ENCODE measurements at regions not wholly inside any gene's neighbourhood (a gene's known extent, or its start where the extent isn't known, plus 50 kb on each side); places are given as distances from the start of the nearest gene placed in this dataset.

DNA sequence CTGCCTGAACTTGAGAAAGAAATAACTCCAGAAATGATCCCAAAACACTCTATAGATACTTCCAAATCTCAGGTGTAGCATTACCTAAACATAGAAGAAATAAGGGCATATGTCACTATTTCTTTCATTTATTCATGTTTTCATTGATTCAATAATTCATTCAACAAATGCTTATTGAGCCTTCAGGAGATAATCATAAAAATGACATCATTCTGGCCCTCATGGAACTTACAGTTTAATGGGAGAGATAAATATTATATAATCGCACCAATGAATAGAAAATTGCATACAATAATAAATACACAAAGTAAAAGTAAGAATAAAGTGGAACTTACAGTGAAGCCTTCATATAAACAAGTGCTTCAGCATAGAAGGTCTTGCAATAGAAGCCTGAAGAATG lies 58.1 kb upstream of the NR2F2 start:
- no peak for DNase-seq

DNA sequence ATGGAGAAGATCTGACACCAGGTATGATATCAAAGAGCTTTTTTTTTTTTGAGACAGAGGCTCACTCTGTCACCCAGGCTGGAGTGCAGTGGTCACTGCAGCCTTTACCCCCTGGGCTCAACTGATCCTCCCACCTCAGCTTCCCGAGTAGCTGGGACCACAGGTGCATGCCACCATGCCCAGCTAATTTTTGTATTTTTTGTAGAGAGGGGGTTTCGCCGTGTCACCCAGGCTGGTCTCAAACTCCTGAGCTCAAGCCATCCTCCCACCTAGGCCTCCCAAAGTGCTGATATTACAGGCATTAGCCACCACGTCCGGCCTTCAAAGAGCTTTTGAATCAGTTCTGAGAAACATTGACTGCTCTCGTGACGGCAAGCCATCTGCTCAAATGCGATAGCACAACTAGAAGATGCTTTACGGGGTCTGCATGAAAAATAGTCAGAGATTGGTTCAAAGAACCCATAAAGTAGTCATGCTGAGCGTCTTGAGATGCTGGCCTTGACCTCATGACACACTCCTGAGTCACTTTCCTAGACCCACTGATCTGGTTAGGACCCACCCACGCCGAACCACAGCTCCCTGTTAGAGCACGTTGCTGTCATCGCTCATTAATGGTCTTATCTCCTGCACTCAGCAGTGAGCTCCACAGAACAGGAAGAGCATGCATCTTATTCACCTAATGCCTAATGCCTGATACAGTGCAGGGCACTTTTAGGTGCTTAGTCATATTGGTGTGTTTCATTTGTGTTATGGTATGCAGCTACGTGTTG lies 57.0 kb upstream of the NR2F2 start:
- no peak for DNase-seq

DNA sequence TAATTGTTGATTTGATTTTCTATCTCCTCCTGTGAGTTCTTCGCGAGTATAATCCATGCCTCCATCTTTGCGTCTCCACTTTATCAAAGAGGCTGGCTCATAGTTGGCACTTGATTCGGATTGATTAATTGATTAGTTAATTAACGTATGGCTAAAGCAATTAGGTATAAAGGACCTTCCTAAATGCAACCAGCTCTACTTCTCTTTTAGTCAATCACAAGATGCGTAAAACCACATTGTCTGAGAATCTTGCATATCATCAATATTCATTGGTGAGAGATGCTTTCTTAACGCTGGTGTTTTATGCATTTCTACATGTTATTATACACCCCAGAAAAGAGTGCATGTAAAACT lies 56.4 kb upstream of the NR2F2 start:
- no peak for DNase-seq

DNA sequence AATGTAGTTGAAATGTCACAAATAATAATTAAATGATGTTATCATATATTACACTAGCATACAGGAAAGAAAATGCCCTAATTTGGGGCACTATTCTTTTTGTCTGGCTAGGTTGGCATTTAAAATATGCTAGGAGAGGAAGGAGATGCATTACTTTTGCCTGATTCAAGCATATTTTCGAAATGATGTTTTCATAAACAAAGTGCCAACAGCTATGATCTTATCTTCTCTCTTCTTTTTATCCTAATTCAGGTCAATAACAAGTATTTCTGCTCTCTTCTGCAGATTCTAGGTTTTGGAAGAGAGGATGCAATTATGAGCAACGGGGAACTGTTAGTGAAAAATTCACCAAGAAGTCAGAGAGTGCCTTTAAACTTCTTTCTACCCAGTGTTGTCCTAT lies 55.8 kb upstream of the NR2F2 start:
- no peak for DNase-seq

DNA sequence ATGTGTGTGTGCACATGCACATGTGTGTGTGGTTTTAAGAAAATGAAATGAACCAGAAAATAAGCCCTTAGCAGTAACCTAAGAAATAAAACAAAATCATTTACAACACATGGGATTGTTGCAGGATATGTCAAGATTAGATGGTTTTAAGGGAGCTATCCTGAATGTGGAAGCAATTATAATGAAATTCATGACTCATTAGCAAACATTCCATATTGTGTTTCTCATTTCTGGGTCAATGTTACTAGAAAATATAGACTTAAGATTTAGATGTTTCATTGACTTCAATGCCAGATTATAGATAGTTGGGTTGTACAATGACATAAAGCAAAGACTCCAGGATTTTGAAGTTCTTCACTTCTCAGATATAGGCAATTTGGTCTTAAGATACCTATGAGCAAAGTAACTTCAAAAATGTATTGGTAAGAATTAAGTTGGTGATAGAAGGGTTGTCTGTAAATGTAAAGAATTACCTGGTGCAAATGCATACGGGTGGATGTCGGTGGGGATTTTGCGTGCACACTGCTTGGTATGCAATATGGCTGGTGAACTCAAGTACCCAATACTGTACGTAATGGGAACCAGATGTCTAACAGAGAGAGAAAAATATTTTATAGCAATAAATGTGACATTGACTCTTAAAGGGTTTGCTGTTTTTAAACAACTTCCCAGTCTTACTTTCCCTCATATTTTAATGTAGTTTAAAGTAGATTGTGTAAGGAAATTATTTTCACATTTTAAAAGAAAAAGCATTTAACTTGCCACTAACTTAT lies 53.9 kb upstream of the NR2F2 start:
- DNase-seq, result no peak

Data from NCI-H2081 treated with DMSO at 0.1 percent for 48 hours (cell line).